Loucy (cell line): ENCODE measurements at regions not wholly inside any gene's neighbourhood (a gene's known extent, or its start where the extent isn't known, plus 50 kb on each side); places are given as distances from the start of the nearest gene placed in this dataset.

Source experiments
- CTCF ChIP-seq: fragments of 200-600 bp; sonication (generic); conservative IDR thresholded peaks from 2 replicates; pipeline ENCODE4 v1.5.1; 2014; ENCODE audit warnings: mild to moderate bottlenecking, antibody characterized with exemption, low read length
- EZH2phosphoT487 ChIP-seq: fragments of 200-600 bp; IDR thresholded peaks from 2 replicates; pipeline ENCODE4 v1.6.1; 2018; ENCODE audit warnings: antibody characterized with exemption, mild to moderate bottlenecking, moderate library complexity, borderline replicate concordance

GRCh38 chr11:42363701-42364100, 904.2 kb upstream of the LRRC4C start:
- no peak for TF ChIP-seq CTCF
- TF ChIP-seq EZH2phosphoT487 = no peak
